ENCODE measurements at regions not wholly inside any gene's neighbourhood (a gene's known extent, or its start where the extent isn't known, plus 50 kb on each side); places are given as distances from the start of the nearest gene placed in this dataset.

DNA sequence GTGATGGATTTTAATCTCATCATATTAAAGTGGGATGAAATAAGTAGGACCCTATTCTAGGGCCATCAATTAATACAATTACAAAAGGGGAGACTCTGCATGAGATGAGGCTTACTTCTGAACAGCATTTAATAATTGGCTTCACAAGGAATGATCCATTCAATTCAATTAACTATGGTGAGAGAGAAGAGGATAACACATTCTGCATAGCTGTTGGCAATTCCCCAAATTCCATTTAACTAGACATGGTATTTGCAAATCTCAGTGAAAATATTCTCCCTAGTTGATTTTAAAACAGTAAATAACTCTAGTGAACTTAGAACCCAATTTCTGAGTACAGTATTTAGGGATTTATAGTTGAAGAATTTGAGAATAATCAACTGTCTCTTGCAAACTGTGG is 145.3 kb downstream of the NOC3L start:
- H3K4me3 ChIP-seq (ENCODE audit: low read depth, low read length), result no peak overlapping the region
- no peak for TF ChIP-seq CTCF (IDR thresholded peaks at IDR 0.05; ENCODE audit: low read depth, low read length)
- no peak for TF ChIP-seq MYC (IDR thresholded peaks at IDR 0.05; ENCODE audit: low read depth, low read length)
- no peak for TF ChIP-seq POLR2A (IDR thresholded peaks at IDR 0.05; ENCODE audit: extremely low read depth, insufficient read length)
- TF ChIP-seq, protein P1, sequence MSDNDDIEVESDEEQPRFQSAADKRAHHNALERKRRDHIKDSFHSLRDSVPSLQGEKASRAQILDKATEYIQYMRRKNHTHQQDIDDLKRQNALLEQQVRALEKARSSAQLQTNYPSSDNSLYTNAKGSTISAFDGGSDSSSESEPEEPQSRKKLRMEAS (IDR thresholded peaks at IDR 0.05; ENCODE audit: low read depth, low read length), result no peak
- DNase-seq (ENCODE audit: low read depth), result no peak

DNA sequence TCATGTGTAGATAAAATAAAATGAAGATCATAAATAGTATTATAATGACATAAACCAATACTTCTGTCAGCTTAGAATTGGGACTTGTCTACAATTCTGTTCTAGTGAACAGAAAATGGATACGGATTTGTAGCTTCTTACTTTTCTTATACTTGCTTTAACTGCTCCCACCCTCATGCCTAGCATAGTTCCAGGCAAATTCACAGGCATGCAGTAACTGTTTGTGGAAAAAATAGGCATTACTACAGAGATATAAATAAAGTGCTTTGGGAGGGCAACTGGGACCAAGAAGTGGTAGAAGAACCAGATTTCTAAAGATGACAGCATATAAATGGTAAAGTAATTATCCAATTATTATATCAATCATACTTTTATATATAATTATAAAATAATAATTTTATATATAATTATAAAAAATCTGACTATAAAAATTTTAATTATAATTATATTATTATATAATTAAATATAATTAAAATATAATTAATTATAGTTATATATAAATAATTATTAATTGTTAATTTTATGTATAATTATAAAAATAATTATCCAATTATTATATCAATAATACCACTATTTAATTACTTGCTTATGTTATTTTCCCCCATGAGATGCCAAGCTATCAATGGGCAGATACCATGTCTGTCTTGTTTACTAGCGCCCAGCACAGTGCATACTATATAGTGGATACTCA is 144.1 kb downstream of the NOC3L start:
- H3K4me3 ChIP-seq (ENCODE audit: low read depth, low read length), result no peak overlapping the region
- TF ChIP-seq MYC (IDR thresholded peaks at IDR 0.05; ENCODE audit: low read depth, low read length), result no peak
- TF ChIP-seq, protein P1 (IDR thresholded peaks at IDR 0.05; ENCODE audit: low read depth, low read length), result no peak
- TF ChIP-seq CTCF (IDR thresholded peaks at IDR 0.05; ENCODE audit: low read depth, low read length), result no peak
- TF ChIP-seq POLR2A (IDR thresholded peaks at IDR 0.05; ENCODE audit: extremely low read depth, insufficient read length), result no peak
- no peak for DNase-seq (ENCODE audit: low read depth)

DNA sequence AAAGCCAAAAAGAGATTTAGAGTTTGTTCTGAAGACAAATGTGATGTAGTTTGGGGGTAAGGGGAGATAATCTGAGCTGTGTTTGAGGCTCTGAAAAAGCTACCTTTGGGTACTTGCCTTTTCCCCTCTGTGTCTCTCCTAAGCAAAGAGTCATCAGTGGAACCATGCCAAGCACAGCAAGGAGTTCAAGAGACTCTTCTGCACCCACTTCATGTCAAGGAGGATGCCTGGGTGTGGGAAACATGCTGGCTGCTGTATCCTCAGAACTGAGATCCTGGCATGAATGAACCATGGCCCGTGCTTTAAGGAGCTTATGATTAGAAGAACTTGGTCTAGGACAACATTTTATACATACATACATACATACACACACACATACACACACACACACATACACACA is 142.9 kb downstream of the NOC3L start:
- no peak overlapping the region for H3K4me3 ChIP-seq (ENCODE audit: low read depth, low read length)
- no peak for DNase-seq (ENCODE audit: low read depth)
- TF ChIP-seq POLR2A (IDR thresholded peaks at IDR 0.05; ENCODE audit: extremely low read depth, insufficient read length), result no peak

DNA sequence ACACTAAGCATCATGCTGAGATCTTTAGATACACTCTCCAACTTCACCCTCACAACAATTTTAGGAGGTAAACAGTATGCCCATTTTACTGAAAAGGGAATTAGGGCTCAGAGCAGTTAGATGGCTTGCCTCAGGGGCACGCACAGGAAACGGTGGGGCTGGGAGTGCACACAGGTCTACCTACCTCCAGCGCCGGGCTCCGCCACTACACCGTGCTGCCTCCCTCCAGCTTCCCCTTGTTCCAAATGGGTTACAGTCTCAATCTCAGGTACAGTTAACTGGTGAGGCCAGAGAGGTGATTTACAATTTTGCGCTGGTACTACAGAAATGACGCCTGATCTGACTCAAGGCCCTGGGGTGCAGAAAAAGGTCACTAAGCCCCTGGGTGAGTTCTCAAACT is 142.0 kb downstream of the NOC3L start:
- TF ChIP-seq MYC (IDR thresholded peaks at IDR 0.05; ENCODE audit: low read depth, low read length) (no peak), POLR2A (IDR thresholded peaks at IDR 0.05; ENCODE audit: extremely low read depth, insufficient read length) (no peak), CTCF (IDR thresholded peaks at IDR 0.05; ENCODE audit: low read depth, low read length) (no peak)
- TF ChIP-seq, protein P1 (IDR thresholded peaks at IDR 0.05; ENCODE audit: low read depth, low read length), result no peak
- no peak for DNase-seq (ENCODE audit: low read depth)
- H3K4me3 ChIP-seq (ENCODE audit: low read depth, low read length), result no peak overlapping the region

- no peak for TF ChIP-seq POLR2A (IDR thresholded peaks at IDR 0.05; ENCODE audit: extremely low read depth, insufficient read length)
- no peak for TF ChIP-seq CTCF (IDR thresholded peaks at IDR 0.05; ENCODE audit: low read depth, low read length)
- TF ChIP-seq, protein P1 (IDR thresholded peaks at IDR 0.05; ENCODE audit: low read depth, low read length), result no peak
- TF ChIP-seq MYC (IDR thresholded peaks at IDR 0.05; ENCODE audit: low read depth, low read length), result no peak
- DNase-seq (ENCODE audit: low read depth), result no peak
- no peak overlapping the region for H3K4me3 ChIP-seq (ENCODE audit: low read depth, low read length)
Observed at GRCh38 chr10:94223702-94224370, 138.9 kb downstream of the NOC3L start.

GRCh38 chr10:94224656-94225055 is 138.1 kb downstream of the NOC3L start:
- H3K4me3 ChIP-seq (ENCODE audit: low read depth, low read length), result no peak overlapping the region
- TF ChIP-seq, protein P1 (IDR thresholded peaks at IDR 0.05; ENCODE audit: low read depth, low read length), result no peak
- TF ChIP-seq POLR2A (IDR thresholded peaks at IDR 0.05; ENCODE audit: extremely low read depth, insufficient read length) (no peak), CTCF (IDR thresholded peaks at IDR 0.05; ENCODE audit: low read depth, low read length) (no peak), MYC (IDR thresholded peaks at IDR 0.05; ENCODE audit: low read depth, low read length) (no peak)
- no peak for DNase-seq (ENCODE audit: low read depth)

All from NB4 (cell line).